GM18499 (cell line): ENCODE measurements at regions not wholly inside any gene's neighbourhood (a gene's known extent, or its start where the extent isn't known, plus 50 kb on each side); places are given as distances from the start of the nearest gene placed in this dataset.
A peak's percentile ranks its signal among the peaks of the same experiment; 100 is the strongest.
"Not testable (repeated sequence)": the region's sequence is repeated elsewhere in the genome, so short reads cannot be mapped to it uniquely, and the experiment has no call there.

Experiments
- ATAC-seq: cut with Tn5 transposase; IDR thresholded peaks from one replicate; pipeline ENCODE4 v1.9.1; 2021; ENCODE audit warnings: moderate number of reproducible peaks; ENCODE audit not compliant: insufficient read depth, unreplicated experiment

GRCh38 chr3:159732172-159733111, 256.2 kb upstream of the IL12A start:
- ATAC-seq: no peak

GRCh38 chr3:159733194-159733860, 255.3 kb upstream of the IL12A start:
- no peak for ATAC-seq

GRCh38 chr3:159734681-159735080, 254.0 kb upstream of the IL12A start:
- no peak for ATAC-seq

GRCh38 chr3:159739166-159739565, 249.5 kb upstream of the IL12A start:
- ATAC-seq: no peak

GRCh38 chr3:159739969-159740368, 248.7 kb upstream of the IL12A start:
- no peak for ATAC-seq

- no peak for ATAC-seq
Measured at GRCh38 chr3:159741281-159741680, 247.4 kb upstream of the IL12A start.

- ATAC-seq: no peak
Measured at GRCh38 chr3:159748425-159748824, 240.2 kb upstream of the IL12A start.

GRCh38 chr3:159749406-159749805, 239.2 kb upstream of the IL12A start:
- ATAC-seq: no peak

- no peak for ATAC-seq
Measured at GRCh38 chr3:159751146-159751545, 237.5 kb upstream of the IL12A start.

- no peak for ATAC-seq
Measured at GRCh38 chr3:159751752-159752151, 236.9 kb upstream of the IL12A start.

GRCh38 chr3:159756279-159757207, 232.1 kb upstream of the IL12A start:
- not testable (repeated sequence) for ATAC-seq

GRCh38 chr3:159757341-159758060, 231.1 kb upstream of the IL12A start:
- ATAC-seq: no peak

GRCh38 chr3:159760046-159760445, 228.6 kb upstream of the IL12A start:
- ATAC-seq: no peak

GRCh38 chr3:159761369-159761768, 227.3 kb upstream of the IL12A start:
- ATAC-seq: no peak

GRCh38 chr3:159761848-159762635, 226.6 kb upstream of the IL12A start:
- ATAC-seq: no peak

- no peak for ATAC-seq
Measured at GRCh38 chr3:159763011-159763601, 225.5 kb upstream of the IL12A start.

GRCh38 chr3:159763602-159764489, 224.8 kb upstream of the IL12A start:
- ATAC-seq: peak; percentile 36
